Tibial nerve (tissue), 4 donors: ENCODE measurements at regions not wholly inside any gene's neighbourhood (a gene's known extent, or its start where the extent isn't known, plus 50 kb on each side); places are given as distances from the start of the nearest gene placed in this dataset.

Experiments
- DNase-seq, 2 donors: peaks; one replicate each; pipeline ENCODE4 v3.0.0-alpha.2; 2019; ENCODE audit warnings: low spot score in 2 of 2
- H3K27ac ChIP-seq, 4 donors: fragments of 200-600 bp; sonication (generic) in 3 of 4; one replicate each; pipeline ENCODE4 v1.5.1; 2017 to 2019; ENCODE audit warnings: mild to moderate bottlenecking in 1 of 4
- H3K27me3 ChIP-seq, 2 donors: fragments of 200-600 bp; sonication (generic) in 1 of 2; one replicate each; pipeline versions ENCODE4 v1.5.1 to v1.6.0; 2017 to 2019
- H3K36me3 ChIP-seq, 3 donors: fragments of 200-600 bp; sonication (generic); one replicate each; pipeline ENCODE4 v1.5.1; 2018 to 2019
- H3K4me1 ChIP-seq, 4 donors: fragments of 200-600 bp; sonication (generic) in 3 of 4; one replicate each; pipeline ENCODE4 v1.5.1; 2017 to 2019
- H3K4me3 ChIP-seq, 4 donors: fragments of 200-600 bp; sonication (generic) in 3 of 4; one replicate each; pipeline ENCODE4 v1.5.1; 2017 to 2019; ENCODE audit warnings: mild to moderate bottlenecking in 1 of 4, moderate library complexity in 1 of 4
- H3K9me3 ChIP-seq, 4 donors: fragments of 200-600 bp; sonication (generic) in 3 of 4; one replicate each; pipeline ENCODE4 v1.5.1; 2017 to 2019
- CTCF ChIP-seq, 5 experiments: fragments of 200-600 bp in 3 of 5; fragments of 450-650 bp in 2 of 5; sonication (generic) in 3 of 5; IDR thresholded peaks; one replicate each; pipeline ENCODE4 v1.5.1; 2016 to 2019; ENCODE audit warnings: antibody characterized with exemption in 5 of 5, mild to moderate bottlenecking in 3 of 5, moderate library complexity in 2 of 5
- EP300 ChIP-seq, 2 donors: sonication (generic); formaldehyde crosslinking; IDR thresholded peaks; one replicate each; pipeline ENCODE4 v1.6.1; 2017; ENCODE audit warnings: antibody characterized with exemption in 2 of 2, mild to moderate bottlenecking in 1 of 2
- POLR2A ChIP-seq, 2 donors: fragments of 450-650 bp; IDR thresholded peaks; one replicate each; pipeline ENCODE4 v1.6.1; 2017; ENCODE audit warnings: antibody characterized with exemption in 2 of 2, mild to moderate bottlenecking in 2 of 2, moderate library complexity in 2 of 2
- WGBS, 2 donors: methylation state at CpG; one replicate each; pipeline ENCODE4 v1.1.5; 2018; 5-methylcytosine and 5-hydroxymethylcytosine counted together

DNA sequence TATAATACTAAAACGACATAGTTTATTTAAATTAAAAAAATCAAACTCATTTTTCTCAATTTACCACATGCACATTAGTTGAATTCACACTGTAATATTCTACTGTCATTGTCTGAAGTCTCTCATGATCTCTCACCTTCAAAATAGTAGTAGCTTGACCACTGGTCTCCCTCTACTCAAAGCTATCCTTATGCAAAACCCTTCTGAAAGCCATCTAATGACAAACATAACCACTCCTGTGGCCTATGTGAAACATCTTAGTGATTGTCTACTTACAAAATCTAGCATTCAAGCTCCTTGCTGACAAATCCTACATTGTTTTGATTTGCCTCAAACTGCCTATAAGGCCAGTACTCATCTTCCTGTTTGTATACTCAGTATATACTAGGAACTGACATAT lies 606.0 kb upstream of the GHITM start:
- TF ChIP-seq EP300 (IDR thresholded peaks at IDR 0.05) (no peak), CTCF (IDR thresholded peaks at IDR 0.05) (no peak), POLR2A (IDR thresholded peaks at IDR 0.05) (no peak)
- Histone ChIP-seq H3K9me3 (peaks cover 0 to 15% (median 3%) of the 10 kb centered on the region in 4 donors), H3K27me3 (no peaks in the 10 kb centered on the region), H3K36me3 (no peaks in the 10 kb centered on the region), H3K27ac (no peak overlapping the region), H3K4me1 (no peaks in the 10 kb centered on the region), H3K4me3 (no peak overlapping the region)
- no peak for DNase-seq
- WGBS, 2 donors = 41 to 54% methylated on average over 1 of the region's 1 CpG

DNA sequence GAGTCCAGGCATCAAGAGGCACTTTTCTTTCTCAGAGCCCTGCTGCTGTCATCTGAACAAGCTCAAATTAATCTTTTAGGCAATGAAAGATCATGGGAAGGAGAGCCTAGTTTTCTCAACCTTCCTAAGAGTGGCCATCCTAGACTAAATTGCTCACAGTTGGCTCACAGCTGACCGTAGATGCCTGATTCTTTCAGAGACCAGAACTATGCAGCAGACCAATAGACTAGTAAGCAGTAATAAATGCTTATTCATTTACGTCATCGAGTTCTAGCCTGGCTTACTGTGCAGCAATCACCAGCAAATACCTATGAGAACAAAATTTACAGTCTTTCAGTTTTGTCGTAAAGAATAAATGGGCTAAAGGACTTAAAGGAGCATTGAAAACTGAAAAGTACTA lies 602.9 kb upstream of the GHITM start:
- no peak for DNase-seq
- Histone ChIP-seq H3K36me3 (no peaks in the 10 kb centered on the region), H3K4me1 (no peaks in the 10 kb centered on the region), H3K9me3 (no peaks in the 10 kb centered on the region), H3K27me3 (no peaks in the 10 kb centered on the region), H3K4me3 (no peak overlapping the region), H3K27ac (no peak overlapping the region)
- WGBS, 2 donors = 79 to 84% methylated on average over 4 of the region's 4 CpGs
- TF ChIP-seq EP300 (IDR thresholded peaks at IDR 0.05) (no peak), POLR2A (IDR thresholded peaks at IDR 0.05) (no peak), CTCF (IDR thresholded peaks at IDR 0.05) (no peak)

DNA sequence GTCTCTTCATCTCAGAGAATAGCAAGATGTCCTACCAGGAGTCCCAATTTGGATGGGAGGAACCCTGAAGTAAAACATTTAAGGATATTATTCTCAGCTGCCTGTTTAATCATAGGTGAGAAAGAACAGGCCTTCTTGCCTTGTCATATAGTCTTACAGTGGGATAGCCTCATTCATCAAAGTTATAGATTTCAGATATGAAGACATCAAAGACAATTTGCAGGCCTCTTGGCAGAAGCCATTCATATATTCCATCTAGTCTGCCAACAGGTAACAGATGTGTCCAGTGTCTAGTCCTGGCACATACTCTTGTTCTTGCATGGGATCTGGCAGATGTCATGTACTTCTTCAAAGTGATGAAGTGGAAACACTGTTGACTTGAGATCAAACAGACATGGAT lies 601.3 kb upstream of the GHITM start:
- no peaks in the 10 kb centered on the region for H3K27me3 ChIP-seq
- H3K4me1 ChIP-seq = no peaks in the 10 kb centered on the region
- H3K4me3 ChIP-seq = no peak overlapping the region
- no peak overlapping the region for H3K27ac ChIP-seq
- no peaks in the 10 kb centered on the region for H3K9me3 ChIP-seq
- no peak for DNase-seq
- TF ChIP-seq EP300 (IDR thresholded peaks at IDR 0.05) (no peak), POLR2A (IDR thresholded peaks at IDR 0.05) (no peak)
- no peaks in the 10 kb centered on the region for H3K36me3 ChIP-seq

DNA sequence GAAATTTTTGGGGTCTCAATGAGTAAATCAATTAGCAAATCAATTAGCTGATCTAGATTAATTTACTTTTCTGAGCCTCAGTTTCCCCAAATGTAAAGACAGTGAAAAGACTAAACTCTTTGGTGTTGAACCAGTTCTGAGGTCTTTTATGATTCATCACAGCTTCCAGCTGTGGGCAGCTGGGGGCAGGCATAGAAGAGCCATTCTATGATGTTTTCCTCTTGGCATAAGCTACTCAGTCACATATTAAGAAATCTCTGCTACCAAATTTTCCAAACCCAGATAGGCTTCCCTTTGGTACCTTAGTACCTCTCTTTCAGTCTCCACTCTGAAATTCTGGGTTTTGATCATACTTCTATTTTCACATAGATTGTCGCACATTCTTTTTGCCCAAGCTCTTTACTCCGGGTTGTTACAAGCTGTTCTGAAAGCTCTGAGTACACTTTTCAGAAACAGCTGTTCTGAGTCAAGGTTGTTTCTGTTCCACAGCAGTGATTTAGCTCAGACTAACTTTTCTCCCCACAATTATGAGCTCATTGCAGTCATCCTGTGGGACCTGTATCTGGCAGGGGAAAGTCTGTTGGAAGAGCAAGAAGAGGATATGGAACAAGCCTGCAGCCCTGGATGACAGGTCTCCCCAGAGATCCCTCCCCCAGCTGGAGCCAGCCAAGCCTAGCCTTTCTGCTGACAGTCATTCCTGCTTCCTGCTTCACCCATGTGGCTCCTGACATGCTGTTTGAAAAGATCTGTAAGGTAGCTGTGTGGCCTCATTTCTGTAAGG lies 599.6 kb upstream of the GHITM start:
- TF ChIP-seq EP300 (IDR thresholded peaks at IDR 0.05) (peak in 1 of 2 donors; percentile 12), CTCF (IDR thresholded peaks at IDR 0.05) (no peak)
- DNase-seq = peak; percentile 30 to 42
- H3K4me3 ChIP-seq = no peak overlapping the region
- H3K27ac ChIP-seq = no peak overlapping the region
- H3K4me1 ChIP-seq = no peaks in the 10 kb centered on the region
- no peaks in the 10 kb centered on the region for H3K27me3 ChIP-seq
- no peaks in the 10 kb centered on the region for H3K36me3 ChIP-seq
- WGBS, 2 donors = 60 to 63% methylated on average over 2 of the region's 2 CpGs
- no peaks in the 10 kb centered on the region for H3K9me3 ChIP-seq

DNA sequence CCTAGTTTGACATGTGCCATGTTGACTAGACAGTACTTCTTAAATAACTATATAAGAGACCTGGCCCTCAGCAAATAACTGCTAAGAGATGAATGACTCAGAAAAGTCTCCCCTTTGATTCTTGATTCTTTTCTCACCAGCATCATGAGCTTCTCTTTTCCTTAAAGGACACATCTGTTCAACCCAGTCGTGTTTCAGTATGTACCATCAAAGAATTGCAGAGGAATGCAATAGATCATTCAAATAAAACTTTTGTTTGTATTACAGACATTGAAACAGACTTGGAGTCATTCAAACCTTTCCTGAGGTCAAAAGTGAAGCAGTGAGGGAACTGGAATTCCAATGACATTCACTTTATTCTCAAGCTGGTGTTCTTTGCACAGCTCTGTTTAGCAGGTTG lies 598.3 kb upstream of the GHITM start:
- no peaks in the 10 kb centered on the region for H3K4me1 ChIP-seq
- DNase-seq = no peak
- H3K27me3 ChIP-seq = no peaks in the 10 kb centered on the region
- H3K9me3 ChIP-seq = no peaks in the 10 kb centered on the region
- H3K27ac ChIP-seq = no peak overlapping the region
- no peak overlapping the region for H3K4me3 ChIP-seq
- no peaks in the 10 kb centered on the region for H3K36me3 ChIP-seq
- no peak for TF ChIP-seq POLR2A (IDR thresholded peaks at IDR 0.05)
- TF ChIP-seq CTCF (IDR thresholded peaks at IDR 0.05) = no peak
- no peak for TF ChIP-seq EP300 (IDR thresholded peaks at IDR 0.05)
- 19 to 26% methylated on average over 1 of the region's 1 CpG for WGBS, 2 donors
